ENCODE measurements at regions not wholly inside any gene's neighbourhood (a gene's known extent, or its start where the extent isn't known, plus 50 kb on each side); places are given as distances from the start of the nearest gene placed in this dataset.

DNA sequence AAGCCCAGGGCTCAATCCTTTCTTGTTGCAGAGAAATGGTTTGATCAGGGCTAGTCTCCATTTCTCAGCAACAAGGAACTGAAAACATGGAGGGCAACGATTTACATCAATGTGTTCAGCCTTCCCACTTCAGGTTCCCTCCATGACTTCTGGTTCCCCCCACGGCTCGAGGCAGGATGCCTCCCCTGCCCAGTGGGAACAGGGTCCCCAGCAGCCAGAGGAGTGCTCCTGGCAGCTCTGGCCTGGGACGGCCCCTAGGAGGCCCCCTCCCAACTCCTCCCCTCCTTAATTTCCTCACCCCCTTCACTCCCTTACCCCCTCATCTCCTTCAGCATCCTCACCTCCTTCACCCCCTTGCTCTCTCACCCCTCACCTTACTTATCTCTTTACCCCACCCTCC lies 283.8 kb downstream of the CDC5L start:
- H3K9me3 ChIP-seq (ENCODE audit: control insufficient read depth, insufficient read depth, low read depth, low read length) = no peaks in the 10 kb centered on the region
- no peaks in the 10 kb centered on the region for H3K27me3 ChIP-seq (ENCODE audit: control insufficient read depth, insufficient read depth, low read length)
- no peak overlapping the region for H3K4me3 ChIP-seq (ENCODE audit: low read depth in 2 of 2, low read length in 2 of 2)
- intact Hi-C loops (cut with micrococcal nuclease; ENCODE audit: unreplicated experiment) = no loop called here
- no TSS peak for BruUV-seq (replicated peaks)
- in situ Hi-C loops (cut with HindIII; ENCODE audit: low pct_unique_long_range_greater_than_20kb, low sequenced_read_pairs) = no loop called here
- H3K27ac ChIP-seq (ENCODE audit: low read length) = no peak overlapping the region
- ChIA-PET CTCF (no interaction called here), POLR2A (no interaction called here)
- no peak for ATAC-seq
- H3K4me1 ChIP-seq (ENCODE audit: control insufficient read depth, insufficient read depth, low read length) = peaks cover 5% of the 10 kb centered on the region
- no peak for DNase-seq (ENCODE audit: low read depth, low spot score)
- TF ChIP-seq TCF7L2 (IDR thresholded peaks at IDR 0.05; ENCODE audit: low read depth, low read length) (no peak), POLR2AphosphoS5 (IDR thresholded peaks at IDR 0.05; ENCODE audit: low read depth, low read length) (no peak), SIN3A (IDR thresholded peaks at IDR 0.05; ENCODE audit: borderline replicate concordance, insufficient read depth, low read depth, low read length) (no peak)
- TF ChIP-seq, protein P1, sequence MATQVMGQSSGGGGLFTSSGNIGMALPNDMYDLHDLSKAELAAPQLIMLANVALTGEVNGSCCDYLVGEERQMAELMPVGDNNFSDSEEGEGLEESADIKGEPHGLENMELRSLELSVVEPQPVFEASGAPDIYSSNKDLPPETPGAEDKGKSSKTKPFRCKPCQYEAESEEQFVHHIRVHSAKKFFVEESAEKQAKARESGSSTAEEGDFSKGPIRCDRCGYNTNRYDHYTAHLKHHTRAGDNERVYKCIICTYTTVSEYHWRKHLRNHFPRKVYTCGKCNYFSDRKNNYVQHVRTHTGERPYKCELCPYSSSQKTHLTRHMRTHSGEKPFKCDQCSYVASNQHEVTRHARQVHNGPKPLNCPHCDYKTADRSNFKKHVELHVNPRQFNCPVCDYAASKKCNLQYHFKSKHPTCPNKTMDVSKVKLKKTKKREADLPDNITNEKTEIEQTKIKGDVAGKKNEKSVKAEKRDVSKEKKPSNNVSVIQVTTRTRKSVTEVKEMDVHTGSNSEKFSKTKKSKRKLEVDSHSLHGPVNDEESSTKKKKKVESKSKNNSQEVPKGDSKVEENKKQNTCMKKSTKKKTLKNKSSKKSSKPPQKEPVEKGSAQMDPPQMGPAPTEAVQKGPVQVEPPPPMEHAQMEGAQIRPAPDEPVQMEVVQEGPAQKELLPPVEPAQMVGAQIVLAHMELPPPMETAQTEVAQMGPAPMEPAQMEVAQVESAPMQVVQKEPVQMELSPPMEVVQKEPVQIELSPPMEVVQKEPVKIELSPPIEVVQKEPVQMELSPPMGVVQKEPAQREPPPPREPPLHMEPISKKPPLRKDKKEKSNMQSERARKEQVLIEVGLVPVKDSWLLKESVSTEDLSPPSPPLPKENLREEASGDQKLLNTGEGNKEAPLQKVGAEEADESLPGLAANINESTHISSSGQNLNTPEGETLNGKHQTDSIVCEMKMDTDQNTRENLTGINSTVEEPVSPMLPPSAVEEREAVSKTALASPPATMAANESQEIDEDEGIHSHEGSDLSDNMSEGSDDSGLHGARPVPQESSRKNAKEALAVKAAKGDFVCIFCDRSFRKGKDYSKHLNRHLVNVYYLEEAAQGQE (IDR thresholded peaks at IDR 0.05; ENCODE audit: insufficient read depth in 1 of 2, low read depth in 2 of 2, low read length in 1 of 2) = no peak
- TF ChIP-seq, protein P2, sequence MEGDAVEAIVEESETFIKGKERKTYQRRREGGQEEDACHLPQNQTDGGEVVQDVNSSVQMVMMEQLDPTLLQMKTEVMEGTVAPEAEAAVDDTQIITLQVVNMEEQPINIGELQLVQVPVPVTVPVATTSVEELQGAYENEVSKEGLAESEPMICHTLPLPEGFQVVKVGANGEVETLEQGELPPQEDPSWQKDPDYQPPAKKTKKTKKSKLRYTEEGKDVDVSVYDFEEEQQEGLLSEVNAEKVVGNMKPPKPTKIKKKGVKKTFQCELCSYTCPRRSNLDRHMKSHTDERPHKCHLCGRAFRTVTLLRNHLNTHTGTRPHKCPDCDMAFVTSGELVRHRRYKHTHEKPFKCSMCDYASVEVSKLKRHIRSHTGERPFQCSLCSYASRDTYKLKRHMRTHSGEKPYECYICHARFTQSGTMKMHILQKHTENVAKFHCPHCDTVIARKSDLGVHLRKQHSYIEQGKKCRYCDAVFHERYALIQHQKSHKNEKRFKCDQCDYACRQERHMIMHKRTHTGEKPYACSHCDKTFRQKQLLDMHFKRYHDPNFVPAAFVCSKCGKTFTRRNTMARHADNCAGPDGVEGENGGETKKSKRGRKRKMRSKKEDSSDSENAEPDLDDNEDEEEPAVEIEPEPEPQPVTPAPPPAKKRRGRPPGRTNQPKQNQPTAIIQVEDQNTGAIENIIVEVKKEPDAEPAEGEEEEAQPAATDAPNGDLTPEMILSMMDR (IDR thresholded peaks at IDR 0.05) = no peak
- no peaks in the 10 kb centered on the region for H3K36me3 ChIP-seq (ENCODE audit: control insufficient read depth, insufficient read depth, low read length)

DNA sequence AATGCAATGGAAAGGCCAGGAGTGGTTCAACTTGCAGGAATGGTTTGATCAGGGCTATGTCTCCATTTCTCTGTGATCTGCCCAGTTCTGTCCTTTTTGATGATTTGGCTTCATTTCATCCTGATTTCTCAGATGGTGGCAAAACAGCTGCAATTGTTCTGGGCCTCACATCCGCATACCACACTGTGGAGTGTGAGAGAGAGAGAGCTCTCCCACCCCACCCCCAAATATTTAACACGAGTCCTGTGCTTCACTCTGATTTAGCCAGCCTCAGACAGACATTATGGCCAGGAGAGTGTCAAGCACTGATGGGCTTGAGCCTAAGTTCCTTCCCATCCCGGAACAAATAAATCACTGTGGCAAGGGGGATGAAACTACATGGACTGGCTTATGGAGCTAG lies 284.6 kb downstream of the CDC5L start:
- no peak overlapping the region for H3K27ac ChIP-seq (ENCODE audit: low read length)
- ChIA-PET POLR2A (no interaction called here), CTCF (interaction anchor here (0.8 kb wide), 1 partner anchor 94 kb away, joined by 5 read pairs; no protein-coding TSS in a partner anchor)
- H3K27me3 ChIP-seq (ENCODE audit: control insufficient read depth, insufficient read depth, low read length) = no peaks in the 10 kb centered on the region
- BruUV-seq (replicated peaks) = no TSS peak
- H3K4me3 ChIP-seq (ENCODE audit: low read depth in 2 of 2, low read length in 2 of 2) = no peak overlapping the region
- H3K36me3 ChIP-seq (ENCODE audit: control insufficient read depth, insufficient read depth, low read length) = no peaks in the 10 kb centered on the region
- in situ Hi-C loops (cut with HindIII; ENCODE audit: low pct_unique_long_range_greater_than_20kb, low sequenced_read_pairs) = no loop called here
- TF ChIP-seq SIN3A (IDR thresholded peaks at IDR 0.05; ENCODE audit: borderline replicate concordance, insufficient read depth, low read depth, low read length) (no peak), TCF7L2 (IDR thresholded peaks at IDR 0.05; ENCODE audit: low read depth, low read length) (no peak), POLR2AphosphoS5 (IDR thresholded peaks at IDR 0.05; ENCODE audit: low read depth, low read length) (no peak)
- TF ChIP-seq, protein P2 (IDR thresholded peaks at IDR 0.05) = no peak
- TF ChIP-seq, protein P1 (IDR thresholded peaks at IDR 0.05; ENCODE audit: insufficient read depth in 1 of 2, low read depth in 2 of 2, low read length in 1 of 2) = no peak
- peaks cover 5% of the 10 kb centered on the region for H3K4me1 ChIP-seq (ENCODE audit: control insufficient read depth, insufficient read depth, low read length)
- H3K9me3 ChIP-seq (ENCODE audit: control insufficient read depth, insufficient read depth, low read depth, low read length) = no peaks in the 10 kb centered on the region
- DNase-seq (ENCODE audit: low read depth, low spot score) (no peak), ATAC-seq (no peak)
- intact Hi-C loops (cut with micrococcal nuclease; ENCODE audit: unreplicated experiment) = no loop called here
